HG03159 (cell line): ENCODE measurements at regions not wholly inside any gene's neighbourhood (a gene's known extent, or its start where the extent isn't known, plus 50 kb on each side); places are given as distances from the start of the nearest gene placed in this dataset.
"Not testable (repeated sequence)": the region's sequence is repeated elsewhere in the genome, so short reads cannot be mapped to it uniquely, and the experiment has no call there.

Source experiments
- ATAC-seq: cut with Tn5 transposase; IDR thresholded peaks from one replicate; pipeline ENCODE4 v1.9.1; 2021; ENCODE audit warnings: mild to moderate bottlenecking, moderate library complexity; ENCODE audit not compliant: unreplicated experiment

DNA sequence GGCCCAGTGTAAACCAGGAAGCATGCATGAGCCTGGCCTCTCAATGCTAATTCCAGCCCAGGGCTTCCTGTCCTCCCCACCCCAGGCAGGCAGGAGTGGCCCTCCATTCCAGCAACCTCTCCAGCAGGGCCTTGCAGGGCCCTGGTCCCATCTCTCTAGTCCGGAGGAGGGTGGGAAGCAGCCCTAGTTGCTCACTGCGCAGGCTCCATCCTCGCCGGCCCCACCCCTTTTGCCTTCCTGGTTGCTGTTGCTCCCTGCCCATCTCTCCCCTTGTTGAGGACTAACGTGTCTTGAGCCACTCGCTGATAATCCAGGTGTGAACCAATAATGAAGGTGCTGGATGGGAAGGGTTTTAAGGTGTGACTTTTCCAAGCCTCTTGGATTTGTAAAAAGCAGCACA is 161.2 kb upstream of the BCOR start:
- ATAC-seq = no peak

- no peak for ATAC-seq
Measured at GRCh38 chrX:40253771-40254170, 156.0 kb upstream of the BCOR start.

DNA sequence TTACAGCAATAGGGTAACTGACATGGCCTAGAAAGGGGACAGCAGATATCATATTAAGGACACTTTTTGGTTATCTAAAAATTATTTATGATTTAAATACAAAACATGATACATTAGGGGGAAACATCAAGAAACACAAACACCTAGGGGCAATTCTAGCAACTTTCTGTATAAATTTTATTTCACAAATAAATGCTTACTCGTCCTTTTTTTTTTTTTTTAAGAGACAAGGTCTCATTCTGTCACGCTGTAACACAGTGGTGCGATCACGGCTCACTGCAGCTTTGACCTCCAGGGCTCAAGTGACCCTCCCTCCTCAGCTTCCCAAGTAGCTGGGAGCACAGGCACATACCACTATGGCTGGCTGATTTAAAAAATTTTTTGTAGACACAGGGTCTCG is 151.8 kb upstream of the BCOR start:
- ATAC-seq = no peak

DNA sequence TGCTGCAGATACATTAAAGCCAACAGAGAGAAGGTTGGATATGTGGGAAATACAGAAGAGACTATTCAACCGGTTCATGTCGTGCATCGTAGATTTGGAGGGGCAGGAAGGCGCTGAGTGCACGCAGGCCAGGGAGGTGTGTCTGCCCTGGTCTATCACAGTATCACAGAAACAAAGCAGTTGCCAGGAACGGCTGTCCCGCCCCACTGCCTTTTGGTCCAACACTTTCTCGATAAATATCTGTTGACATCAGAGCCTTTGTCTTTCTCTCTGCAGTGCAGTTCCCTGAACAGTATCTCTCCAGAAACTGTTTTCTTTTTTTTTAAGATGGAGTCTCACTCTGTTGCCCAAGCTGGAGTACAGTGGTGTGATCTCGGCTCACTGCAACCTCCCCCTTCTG is 151.1 kb upstream of the BCOR start:
- ATAC-seq = no peak

- ATAC-seq = no peak
Measured at GRCh38 chrX:40247848-40248622, 150.3 kb upstream of the BCOR start.

DNA sequence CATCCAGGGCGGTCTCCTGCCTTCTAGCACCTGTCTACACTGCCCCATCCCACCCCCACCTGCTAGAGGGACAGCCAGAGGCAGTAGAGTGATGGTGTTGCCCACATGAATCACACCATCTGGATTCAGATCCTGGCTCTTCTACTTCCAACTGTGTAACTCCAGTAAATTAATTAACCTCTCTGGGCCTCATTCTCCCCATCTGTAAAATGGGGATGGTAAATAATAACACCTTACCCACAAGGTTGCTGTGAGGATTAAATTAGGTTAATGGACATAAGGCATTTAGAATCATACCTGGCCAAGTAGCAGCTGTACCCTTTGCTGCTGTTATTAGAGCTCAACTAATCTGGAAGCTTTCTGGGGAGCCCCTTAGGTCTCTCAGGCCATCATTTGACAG is 149.6 kb upstream of the BCOR start:
- ATAC-seq = no peak

DNA sequence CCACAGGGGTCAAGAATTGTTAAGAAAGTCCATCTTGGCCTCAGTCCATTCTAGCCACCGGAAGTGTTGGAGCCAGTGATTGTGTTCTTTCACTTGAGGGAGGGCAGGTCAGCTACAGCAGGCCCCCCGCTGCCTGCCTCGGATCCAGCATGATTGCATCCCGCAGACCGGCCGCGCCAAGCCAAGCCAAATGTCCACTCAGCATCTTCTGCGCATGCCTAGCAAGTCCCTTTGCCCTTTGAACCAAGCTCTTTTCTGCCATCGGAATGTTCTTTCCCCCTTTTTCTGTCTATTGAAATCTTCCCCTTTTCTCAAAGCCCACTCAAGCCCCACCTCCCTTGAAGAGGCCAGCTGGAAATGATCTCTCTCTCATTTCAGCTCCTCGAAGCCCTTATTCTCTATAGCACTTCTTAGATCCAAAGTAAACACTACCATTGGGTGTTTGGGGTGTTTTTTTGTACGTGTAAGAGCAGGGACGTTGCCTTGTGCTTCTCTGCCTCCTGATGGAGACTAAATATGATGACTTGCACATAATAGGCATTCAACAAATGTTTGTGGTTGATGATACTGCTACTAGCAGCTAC is 147.8 kb upstream of the BCOR start:
- no peak for ATAC-seq

- no peak for ATAC-seq
Measured at GRCh38 chrX:40244980-40245379, 147.2 kb upstream of the BCOR start.

GRCh38 chrX:40243755-40244515 is 146.2 kb upstream of the BCOR start:
- no peak for ATAC-seq

GRCh38 chrX:40240844-40241243 is 143.1 kb upstream of the BCOR start:
- no peak for ATAC-seq

DNA sequence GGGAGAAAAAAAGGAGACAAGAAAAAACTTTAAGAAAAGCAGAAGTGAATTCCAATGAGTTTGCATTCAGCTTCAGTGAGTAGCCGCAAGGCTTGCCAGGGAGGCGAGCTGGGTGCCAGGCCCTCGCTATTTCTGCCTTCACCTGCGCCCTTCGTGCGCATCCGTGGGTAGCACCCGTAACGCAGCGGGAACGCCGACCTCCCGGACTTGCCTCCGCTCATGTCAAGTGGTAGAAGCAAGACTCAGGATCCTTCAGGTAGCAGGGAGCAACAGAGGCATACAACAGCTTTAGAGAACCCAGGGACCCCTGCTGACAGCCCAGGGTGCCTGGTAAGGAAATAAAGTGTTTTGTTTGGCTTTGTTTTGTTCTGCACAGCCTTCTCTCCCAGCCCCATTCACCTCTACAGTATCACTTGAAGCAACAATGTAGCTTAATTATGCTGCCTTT is 140.0 kb upstream of the BCOR start:
- ATAC-seq = no peak

DNA sequence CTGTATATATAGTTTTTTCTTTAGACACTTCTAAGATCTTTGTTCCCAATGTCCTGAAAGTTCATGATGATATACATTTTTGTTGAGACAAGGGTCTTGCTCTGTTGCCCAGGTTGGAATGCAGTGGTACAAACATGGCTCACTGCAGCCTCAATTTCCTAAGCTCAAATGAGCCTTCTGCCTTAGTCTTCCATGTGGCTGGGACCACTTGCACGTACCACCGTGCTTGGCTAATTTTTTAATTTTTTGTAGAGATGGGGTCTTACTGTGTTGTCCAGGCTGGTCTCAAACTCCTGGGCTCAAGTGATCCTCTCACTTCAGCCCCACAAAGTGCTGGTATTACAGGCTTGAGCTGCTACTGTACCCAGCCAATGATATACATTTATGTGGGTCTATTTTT is 132.9 kb upstream of the BCOR start:
- ATAC-seq = no peak

DNA sequence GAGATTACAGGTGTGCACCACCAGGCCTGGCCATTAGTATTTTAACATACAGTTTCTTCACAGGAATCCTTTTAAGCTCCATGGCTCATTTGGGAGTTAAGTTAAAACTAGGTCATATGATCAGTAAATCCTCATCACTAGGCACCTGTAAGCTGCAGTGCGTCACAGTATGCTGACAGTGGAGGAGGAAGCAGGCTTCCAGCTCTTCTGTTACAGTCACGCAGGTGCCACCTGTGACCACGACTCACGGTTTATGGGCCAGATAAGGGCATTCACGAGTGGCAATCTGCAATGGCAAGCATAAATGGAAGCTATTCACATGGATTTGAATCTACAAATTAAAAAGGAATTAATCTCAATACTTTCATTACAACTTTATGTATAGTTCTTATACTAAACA is 129.4 kb upstream of the BCOR start:
- no peak for ATAC-seq

- no peak for ATAC-seq
Measured at GRCh38 chrX:40224658-40225057, 126.9 kb upstream of the BCOR start.

DNA sequence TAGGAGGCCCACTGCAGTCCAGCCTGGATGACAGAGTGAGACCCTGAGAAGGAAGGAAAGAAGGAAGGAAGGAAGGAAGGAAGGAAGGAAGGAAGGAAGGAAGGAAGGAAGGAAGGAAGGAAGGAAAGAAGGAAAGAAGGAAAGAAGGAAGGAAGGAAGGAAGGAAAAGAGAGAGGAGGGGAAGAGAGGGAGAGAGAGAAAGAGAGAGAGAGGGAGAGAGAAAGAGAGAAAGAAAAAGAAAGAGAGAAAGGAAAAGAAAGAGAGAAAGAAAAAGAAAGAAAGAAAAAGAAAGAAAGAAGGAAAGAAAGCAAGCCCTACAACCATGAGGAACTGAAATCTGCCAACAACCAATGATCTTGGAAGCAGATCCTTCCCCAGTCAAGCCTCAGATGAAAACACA is 124.9 kb upstream of the BCOR start:
- ATAC-seq = not testable (repeated sequence)

GRCh38 chrX:40213092-40213491 is 115.3 kb upstream of the BCOR start:
- no peak for ATAC-seq

- no peak for ATAC-seq
Measured at GRCh38 chrX:40209951-40210617, 112.3 kb upstream of the BCOR start.

DNA sequence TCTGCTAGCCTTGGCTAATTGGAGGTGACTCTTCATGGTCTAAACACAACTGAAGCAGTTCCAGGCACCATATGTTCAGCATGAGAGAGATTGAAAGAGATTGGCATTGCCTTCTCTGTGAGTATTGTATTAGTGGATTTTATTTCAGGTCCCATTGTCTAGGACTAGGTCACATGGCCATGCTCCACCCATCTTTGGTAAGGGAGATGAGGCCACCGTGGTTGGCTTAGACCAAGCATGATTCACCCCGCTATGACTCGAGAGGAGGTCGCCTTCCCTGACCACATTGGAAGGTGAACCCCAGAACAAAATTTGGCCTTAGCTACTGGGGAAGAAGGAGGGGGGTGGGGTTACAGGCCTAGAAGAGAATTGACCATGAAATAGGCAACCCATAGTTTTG is 109.9 kb upstream of the BCOR start:
- ATAC-seq = no peak

DNA sequence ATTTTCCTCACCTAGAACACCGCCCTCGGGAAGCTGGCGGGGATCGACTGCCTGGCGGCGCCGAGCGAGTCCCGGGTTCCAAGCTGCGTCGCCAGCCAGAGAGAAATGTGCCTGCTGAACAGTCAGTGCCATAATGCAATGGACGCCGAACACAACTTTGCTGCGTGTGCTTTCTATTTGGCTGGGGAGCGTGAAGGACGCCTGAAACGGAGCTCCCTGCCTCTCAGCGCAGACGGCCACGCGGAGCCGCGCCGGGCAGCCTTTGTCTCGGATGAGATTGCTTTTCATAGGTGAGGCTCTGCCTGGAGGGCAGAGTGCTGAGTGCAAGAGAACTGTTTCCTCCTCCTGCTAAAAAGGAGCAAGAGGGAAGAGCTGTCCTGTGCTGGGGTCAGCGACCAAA is 107.7 kb upstream of the BCOR start:
- no peak for ATAC-seq

GRCh38 chrX:40202456-40202855 is 104.7 kb upstream of the BCOR start:
- no peak for ATAC-seq

- peak; percentile 72 for ATAC-seq
Measured at GRCh38 chrX:40201329-40201885, 103.6 kb upstream of the BCOR start.
